NCI-H82 (cell line): ENCODE measurements at regions not wholly inside any gene's neighbourhood (a gene's known extent, or its start where the extent isn't known, plus 50 kb on each side); places are given as distances from the start of the nearest gene placed in this dataset.

ENCODE experiments used
- DNase-seq: peaks from one replicate; lab custom pipeline; 2025; lab: John Stamatoyannopoulos, UW

DNA sequence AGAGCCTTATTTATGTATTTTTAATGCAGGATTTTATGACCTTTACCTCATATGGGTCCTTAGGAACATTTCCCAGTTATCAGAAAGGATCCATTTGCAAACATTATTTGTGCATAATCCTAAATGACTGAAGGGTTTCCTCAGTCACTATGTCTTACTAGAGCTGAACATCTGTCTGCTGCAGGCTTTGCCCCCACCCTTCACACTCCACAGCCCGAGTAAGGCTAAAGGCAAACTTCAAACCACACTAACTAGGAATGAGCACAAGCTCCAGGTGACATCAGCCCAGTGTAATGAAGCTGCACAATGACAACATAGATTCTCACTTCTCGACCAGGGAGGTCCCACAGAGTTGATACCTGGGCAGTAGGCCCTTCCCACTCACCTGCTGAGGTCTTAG lies 491.3 kb upstream of the MKI67 start:
- DNase-seq: no peak

DNA sequence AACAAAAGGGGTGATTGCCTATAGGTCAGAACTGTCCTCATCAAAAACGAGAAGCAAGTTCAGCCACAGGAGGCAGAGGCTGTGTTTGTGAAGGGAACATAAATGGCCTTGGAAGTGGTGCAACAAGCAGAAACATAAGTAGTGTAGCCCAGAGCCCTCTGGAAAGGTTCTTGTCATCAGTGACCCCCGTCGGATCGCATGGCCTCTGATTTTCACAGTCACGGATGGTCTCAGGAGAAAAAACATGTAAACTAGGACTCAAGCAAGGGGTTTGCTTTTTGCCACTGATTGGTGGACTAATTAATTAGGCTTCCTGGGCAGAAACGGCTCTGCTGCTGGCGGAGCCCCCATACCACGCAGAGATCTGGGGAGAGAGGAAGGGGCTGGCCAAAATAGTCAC lies 496.5 kb upstream of the MKI67 start:
- DNase-seq: no peak

DNA sequence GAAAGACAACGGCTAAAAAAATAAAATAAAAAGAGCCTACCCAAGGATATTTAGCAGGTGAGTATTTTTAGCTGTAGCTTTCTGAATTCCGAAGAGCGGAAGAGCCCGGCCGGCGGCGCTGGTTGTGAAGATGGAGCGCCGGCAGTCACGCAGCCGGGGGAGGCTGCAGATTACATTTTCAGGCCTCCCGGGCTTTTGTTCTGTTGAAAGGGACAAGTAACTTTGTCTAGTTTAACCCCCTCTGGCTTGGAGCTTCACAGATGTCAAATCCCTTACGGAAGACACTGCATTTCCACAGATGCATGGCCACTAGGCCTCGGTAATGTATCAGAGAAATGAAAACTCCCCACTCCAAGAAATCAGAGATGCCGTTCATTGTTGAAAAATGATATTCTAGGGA lies 497.6 kb upstream of the MKI67 start:
- DNase-seq: no peak

DNA sequence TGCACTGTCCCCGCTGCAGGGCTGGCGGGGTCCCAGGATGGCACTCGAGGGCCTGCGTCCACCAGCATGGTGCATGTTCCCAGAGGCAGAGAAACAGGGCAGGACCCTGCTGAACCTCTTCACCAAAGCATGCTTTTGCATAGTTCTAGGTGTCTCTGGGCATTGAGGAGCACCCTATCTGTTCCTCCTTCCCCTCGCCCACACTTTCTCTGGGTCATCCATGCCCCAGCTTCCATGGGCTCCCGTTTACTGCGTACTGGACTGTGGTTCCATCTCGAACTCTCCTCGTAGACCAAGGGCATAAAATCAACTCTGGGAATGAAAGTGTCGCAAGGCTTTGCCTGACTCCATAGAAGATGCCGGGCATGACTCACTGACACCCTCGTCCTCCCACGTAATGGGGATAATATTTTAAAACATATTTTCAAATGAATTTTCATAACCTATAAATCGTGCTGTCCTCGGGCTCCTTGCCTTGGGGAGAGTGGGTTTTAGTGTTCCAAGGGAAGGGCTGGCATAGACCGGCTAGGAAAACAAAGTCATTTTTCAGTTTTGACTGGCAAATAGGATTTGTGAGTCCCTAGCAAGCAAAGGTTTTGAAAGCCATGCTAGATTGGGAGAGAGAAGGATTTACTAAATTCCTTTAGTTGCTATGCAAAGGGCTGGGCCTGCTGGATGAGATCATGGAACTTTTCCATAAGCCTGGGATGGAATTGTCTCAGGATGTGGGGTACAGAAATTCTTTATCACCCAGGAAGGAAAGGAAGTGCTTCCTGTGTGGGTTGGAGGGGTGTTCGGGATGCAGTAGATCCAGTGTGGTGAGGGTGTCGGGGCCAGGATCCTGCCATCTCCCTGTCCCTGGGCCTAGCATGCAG lies 498.7 kb upstream of the MKI67 start:
- no peak for DNase-seq

DNA sequence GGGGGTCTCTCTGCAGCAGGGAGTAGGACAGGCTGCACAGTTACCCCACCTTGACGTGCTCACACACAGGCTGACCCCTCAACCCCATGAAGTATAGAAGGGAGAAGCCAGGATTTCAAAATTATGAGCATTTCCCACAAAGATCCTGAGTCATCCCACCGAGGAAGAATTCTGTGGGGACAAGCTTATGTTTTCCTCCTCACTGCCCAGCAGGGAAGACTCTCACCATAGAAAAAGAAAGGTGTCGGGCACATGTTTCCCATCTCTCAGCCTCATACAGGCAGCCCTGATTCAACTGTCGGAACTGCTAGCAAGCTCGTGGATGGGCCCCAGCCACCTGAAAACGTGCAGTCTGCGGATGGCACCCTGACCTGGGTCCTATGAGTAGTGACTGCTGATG lies 499.7 kb upstream of the MKI67 start:
- no peak for DNase-seq

DNA sequence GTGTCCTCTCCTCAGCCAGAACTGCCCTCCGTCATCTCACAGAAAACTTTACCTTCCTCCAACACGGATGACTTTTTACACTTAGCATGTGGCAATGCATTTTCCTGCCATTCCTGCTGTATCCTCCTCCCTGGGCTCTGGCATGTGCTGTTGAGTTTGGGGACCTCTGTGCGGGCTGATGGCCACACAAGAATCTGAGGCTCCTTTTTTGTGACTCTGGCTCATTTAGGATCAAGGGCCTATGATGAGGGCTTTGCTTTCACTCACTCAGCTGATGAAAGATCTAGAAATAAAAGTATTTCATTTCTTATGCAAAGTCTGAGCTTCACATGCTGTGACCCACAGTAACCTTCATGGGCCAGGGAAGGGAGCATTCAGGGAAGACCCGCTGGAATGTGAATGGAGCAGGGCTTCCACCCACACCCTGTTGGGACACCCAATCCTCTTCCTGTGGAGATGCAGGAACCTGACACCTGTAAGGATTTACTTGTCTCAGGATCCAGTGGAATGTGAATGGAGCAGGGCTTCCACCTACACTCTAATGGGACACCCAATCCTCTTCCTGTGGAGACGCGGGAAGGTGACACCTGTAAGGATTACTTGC lies 500.3 kb upstream of the MKI67 start:
- DNase-seq: no peak

DNA sequence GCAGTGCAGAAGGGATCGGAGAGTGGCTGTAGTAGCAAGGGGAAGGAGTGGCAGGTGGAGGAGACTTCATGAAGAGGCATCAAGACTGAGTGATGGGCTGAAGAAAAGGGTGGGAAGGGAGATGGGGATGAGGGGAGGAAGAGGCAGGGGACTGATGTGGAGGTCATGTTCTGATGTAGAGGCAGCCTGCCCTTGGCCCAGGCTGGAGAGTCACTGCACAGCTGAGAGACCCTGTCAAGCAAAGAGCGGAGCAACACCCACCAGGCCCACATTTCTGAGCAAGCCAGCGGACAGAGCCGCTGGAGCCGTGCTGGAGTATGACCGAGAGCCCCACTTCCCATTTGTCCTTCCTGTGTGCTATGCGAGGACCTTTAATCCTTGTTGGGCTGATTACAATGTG lies 501.6 kb upstream of the MKI67 start:
- no peak for DNase-seq

DNA sequence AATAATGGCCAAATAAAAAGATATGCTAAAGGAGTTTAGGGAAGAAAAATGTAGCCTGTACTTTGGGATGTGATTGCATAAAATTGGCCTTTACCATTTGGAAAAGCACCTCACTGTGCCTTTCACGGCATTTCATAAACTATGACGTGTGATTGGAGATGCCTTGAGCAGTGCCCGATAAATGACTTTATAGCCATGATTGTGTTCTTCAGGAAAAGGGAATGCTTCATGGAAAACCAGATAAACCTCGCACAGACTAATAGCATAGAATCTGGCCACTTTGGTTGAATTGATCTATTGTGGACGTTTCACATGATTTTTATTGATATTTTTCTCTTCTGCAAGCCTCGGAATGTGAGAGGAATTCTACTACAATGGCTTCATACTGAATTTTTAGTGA lies 502.0 kb upstream of the MKI67 start:
- DNase-seq: no peak

DNA sequence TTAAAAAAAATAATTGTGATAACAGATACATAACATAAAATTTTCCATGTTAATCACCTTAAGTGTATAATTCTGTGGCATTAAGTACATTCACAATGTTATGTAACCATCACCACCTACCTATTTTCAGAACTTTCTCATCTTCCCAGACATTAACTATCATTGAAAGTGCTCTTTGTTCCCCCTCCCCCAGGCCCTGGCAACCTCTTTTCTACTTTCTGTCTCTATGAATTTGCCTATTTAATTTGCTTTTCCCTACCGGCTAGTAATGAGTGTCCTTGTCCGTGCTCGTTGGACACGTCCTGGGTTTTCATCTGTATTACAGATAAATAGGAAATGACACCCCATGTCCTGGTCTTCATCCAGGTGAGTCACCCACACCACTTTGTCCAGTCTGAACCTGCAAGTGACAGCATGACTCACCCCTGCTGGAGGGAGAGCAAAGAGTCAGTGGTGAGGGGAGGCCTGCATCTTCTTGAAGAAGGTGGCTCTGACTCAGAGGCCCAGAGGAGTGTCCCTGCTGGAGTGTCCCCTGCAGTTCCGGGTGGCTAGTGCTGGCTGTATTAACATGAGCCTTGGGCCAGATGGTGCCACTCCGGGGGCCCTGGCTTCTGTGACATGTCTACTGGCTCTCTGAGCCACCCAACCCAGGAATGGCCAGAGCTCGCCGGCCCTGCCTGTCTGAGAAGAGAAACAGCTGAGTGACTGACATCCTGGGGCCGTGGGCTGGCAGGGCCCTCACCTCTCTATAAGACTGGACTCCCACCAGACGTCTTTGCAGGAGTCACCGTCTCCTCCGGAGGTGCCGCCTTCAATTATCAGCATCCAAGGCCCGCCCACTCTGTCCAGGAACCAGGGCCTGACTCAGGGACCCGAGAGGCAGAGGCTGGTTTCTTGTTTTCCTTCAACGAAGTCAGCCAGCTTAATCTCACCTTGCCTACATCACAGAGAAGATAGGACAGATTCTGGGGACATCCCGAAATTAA lies 503.2 kb upstream of the MKI67 start:
- no peak for DNase-seq

DNA sequence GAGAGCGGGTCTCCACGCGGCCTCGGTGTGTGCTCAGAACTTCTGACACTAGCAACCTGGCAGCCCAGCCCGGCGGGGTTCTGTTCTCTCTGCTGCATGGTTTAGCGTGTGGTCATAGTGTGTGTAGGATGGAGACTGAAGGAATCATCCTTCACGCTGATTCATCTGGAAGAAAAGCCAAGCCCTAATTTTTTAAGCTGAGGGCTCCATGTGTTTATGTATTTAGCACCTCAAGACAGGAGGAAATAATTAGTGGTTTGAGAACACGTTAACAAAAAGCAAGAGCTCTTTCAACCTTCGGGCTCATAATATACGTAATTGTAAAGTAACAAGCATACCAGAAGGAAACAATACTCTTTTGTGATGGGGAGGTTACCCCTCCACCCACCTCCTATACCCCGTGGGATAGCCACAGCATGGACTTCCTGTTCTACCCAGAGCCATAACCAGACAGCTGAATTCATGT lies 504.6 kb upstream of the MKI67 start:
- DNase-seq: no peak

DNA sequence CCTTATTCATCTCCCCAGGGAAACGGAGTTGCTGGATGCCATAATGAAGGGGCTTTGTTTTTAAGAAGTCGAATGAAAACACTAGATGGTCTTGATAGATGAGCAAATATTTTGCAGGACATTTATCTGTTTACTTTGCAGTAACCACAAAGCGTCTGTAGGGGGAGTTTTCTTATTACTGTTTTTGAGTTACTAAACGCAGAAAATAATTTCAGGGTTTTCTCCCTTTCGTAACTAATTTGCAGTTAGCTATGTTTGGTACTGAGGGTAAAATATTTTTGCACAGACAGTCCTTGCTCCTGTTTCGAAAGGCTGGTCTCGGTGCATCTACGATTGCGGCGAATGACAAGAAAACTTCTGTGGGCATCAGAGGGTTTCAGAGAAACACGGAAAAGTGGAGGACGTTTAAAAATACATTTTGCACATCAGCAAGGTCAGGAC lies 505.6 kb upstream of the MKI67 start:
- peak; percentile 18 for DNase-seq

DNA sequence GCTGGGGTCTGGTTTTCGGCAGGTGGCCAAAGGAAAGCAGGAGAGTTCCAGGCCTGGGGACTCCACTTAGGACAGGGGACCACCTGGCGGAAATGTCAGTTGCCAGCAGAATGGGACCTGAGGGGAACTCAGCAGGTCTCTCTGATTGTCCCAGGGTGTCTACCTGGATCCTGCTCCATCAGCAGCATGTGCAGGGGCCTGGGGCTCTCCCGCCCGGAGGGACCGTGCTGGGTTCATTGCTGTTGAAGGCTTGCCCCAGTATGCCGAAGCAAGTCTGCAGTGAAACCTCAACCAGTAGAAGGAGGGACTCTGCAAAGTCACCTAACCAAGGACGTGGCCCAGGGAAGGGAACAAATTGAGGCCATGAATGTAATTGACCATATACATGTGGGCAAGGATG lies 506.5 kb upstream of the MKI67 start:
- no peak for DNase-seq

DNA sequence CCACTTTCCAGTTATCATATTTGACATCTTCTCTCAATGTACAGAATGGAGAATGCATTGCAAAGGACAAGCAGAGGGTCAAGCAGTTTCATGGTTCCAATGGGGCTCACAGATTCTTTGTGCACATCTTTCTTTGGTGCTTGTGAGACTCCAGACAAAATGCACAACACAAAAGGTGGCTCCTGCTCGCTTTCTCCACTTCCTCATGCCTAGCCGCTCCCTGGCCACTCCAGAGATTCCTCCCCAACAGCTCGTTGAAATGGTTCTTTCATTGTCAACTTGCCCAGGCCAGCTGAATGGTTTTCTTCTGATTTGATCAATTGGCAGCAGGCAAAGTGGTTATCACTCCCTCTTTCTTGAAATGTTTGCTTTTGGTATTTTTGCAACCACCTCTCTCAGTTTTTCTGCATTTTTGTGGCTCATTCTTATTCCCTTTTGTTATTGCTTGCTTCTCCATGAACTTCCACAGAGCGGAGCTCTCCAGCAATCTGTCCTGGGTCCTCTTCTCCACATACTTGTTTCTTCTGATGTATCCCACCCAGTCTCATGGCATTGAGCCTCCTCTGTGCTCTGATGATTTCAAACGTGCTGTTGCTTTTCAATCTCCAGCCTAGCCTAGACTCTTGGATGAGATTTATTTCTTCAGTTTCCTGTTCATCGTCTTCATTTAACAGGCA lies 507.8 kb upstream of the MKI67 start:
- no peak for DNase-seq

DNA sequence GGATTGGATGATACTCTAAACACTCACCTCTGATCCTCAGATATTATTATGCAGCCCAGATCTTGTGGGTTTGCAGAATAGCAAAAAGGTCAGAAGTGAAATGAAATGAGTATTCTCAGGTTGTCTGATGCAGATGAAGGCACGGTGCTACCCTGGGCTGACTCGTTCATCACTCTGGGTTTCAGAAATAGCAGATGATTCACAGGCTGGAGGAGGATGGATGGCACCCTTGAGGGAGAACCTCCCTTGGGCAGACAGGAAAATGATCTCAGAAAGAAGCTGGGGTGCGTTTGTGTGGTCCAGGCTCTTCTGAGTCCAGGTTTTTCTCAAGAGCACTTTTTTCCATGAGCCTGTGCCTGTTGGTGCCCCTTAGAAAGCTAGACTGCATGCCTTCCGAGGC lies 515.8 kb upstream of the MKI67 start:
- no peak for DNase-seq

DNA sequence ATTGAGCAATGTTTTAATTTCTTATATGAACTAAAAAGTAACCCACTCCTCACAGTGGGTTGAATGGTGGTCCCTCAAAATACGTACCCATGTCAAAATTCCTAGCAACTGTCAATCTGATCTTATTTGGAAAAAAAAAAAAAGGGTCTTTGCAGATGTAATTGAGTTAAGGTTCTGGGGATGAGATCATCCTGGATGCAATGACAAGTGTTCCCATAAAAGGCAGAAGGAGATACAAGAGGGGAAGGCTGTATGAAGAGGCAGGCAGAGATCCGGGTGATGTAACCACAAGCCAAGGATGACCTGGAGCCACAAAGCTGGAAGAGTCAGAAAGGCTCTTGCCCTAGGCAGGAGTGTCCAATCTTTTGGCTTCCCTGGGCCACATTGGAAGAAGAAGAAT lies 516.3 kb upstream of the MKI67 start:
- DNase-seq: no peak

DNA sequence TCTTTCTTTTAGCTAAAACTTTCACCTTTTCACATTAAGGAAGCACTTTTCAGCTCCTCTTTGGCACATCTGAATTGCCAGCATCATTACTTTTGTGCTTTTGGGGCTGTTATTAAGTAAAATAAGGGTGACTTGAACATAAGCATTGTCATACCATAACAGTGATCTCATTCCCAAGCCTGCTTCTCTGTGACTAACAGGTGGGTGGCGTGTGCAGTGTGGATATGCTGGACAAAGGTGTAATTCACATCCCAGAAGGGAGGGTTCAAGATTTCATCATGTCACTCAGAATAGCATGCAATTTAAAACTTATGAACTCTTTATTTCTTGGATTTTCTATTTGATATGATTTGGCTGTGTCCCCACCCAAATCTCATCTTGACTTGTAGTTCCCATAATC lies 517.4 kb upstream of the MKI67 start:
- no peak for DNase-seq

DNA sequence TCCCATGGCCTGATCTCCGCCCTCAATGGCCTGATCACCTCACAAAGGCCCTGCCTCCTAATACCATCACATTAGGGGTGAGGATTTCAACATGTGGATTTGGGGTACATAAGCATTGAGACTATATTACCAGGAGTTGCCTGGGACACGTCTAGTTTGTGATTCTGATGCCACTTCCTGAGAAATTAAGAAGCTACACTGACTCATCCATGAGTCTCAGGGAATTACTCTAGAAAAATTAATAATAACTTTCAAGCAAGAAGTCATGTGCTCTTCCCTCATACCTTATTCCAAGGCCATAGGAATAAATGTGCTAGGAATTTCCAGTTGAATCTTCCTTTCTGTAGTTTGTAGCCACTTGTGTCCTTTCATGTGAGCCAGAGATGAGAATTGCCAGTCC lies 519.3 kb upstream of the MKI67 start:
- no peak for DNase-seq

DNA sequence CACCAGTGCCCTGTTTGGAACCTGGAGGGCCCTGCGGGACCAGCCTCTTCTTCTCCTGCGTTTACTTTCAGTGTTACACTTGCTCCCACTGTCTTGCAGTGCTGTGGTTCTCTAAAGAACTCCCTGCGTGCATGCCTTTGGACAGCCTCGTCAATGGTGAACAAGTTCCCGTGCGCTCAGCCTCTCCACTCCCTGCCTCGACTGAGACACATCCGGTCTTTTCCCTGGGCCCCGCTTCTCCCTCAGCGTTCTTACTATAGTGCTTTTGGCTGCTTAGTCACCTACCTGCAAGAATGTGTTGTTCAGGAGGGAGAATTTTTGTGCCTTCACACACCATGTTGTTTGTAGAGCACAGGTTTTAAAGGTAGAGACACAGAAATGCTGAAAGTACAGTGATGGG lies 520.7 kb upstream of the MKI67 start:
- no peak for DNase-seq

DNA sequence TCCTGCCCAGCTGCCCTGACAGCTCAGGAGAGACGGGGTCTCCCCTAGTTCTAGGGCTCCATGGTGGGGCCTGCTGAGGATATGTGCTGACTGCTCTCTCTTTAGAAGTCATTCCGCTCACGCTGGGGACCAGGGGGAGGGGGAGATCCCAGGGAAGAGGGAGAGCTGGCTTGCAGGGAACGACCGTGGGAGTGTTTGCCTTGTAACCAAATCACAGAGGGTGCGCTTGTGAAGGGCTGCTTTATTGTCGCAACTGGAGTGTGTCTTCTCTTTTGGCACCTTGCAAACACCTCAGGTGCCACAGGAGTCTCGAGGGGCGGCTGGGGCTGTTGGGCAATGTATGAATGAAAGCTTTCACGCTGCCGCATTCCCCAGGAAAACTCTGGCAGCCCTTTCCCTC lies 531.3 kb upstream of the MKI67 start:
- no peak for DNase-seq

DNA sequence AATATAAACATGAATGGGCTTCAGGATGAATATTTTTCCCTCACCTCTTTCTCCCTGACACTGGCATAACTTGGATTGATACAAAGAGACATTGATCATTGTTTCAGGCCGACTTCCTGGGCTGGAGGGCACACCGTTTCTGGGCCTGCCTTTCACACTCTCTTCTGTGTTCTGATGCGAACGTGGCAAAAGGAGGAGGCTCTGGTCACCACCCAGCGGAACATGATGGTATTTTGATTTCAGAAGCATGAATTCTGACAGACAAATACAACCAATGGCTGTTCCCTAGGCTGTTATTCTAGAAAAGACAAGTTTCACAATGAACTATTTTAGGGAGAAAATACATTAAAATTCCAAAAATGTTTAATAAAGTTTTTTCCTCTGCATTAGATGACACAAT lies 534.5 kb upstream of the MKI67 start:
- no peak for DNase-seq

DNA sequence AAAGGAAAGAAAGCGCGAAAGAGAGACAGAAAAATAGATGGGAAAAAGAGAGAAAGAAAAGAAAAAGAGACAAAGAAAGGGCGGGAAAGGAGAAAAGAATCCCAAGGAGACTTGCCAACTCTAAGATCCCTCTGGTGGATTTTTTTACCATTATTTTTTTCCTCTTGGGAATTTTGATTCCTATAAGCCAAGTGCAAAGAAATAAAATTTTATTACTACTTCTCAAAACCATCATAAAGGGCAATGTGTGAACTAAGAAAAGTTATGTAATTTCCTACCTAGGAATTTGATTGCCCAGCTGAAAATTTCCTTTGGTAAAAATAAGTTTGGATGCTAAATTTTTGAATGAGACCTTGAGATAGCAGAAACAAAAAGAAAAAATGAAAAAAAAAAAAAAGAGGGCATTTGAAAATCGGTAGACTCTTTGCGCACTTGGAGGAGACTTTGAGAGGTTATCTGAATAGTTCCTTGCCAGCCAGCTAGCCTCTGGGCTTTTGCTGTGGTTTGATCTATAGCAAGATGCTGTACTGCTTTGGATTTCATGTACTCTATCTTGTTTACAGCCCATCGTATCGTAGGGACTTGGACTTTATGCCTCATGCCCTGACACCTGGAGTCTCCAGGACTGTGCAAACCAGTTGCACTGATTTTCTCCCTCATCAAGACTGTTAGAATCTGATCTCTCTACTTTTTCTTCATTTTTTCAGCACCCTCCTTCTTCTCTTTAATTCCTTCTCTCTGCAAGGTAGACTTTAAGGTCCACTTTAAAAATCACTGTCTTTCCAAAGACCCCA lies 535.4 kb upstream of the MKI67 start:
- DNase-seq: no peak
